Glomerular visceral epithelial cell (primary cell): ENCODE measurements at regions not wholly inside any gene's neighbourhood (a gene's known extent, or its start where the extent isn't known, plus 50 kb on each side); places are given as distances from the start of the nearest gene placed in this dataset.
"Not testable (repeated sequence)": the region's sequence is repeated elsewhere in the genome, so short reads cannot be mapped to it uniquely, and the experiment has no call there.

Experiments
- DNase-seq: peaks from one replicate; pipeline ENCODE4 v3.0.0-alpha.2; 2016; ENCODE audit errors: extremely low spot score

GRCh38 chr3:4222574-4223175 is 80.5 kb upstream of the SETMAR start:
- DNase-seq, result no peak

GRCh38 chr3:4223777-4224176 is 79.4 kb upstream of the SETMAR start:
- DNase-seq, result no peak

DNA sequence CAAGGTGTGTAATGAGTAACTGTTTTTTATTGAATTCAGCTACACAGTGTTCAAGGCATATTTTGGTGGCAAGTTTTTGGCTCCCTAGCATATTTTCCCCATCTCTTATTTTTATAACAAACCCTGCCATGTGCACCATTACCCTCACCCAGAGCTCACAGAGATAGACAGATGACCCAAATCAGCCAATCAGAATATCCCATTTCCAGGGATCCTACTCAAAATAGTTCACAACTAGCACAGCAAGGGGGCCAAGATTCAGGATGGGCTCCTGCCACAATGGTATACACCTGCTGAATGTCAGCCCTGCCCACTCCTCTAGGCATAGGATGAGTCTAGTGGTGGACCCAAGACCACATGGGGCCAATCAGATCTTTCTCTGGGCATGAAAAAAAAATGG is 78.8 kb upstream of the SETMAR start:
- no peak for DNase-seq

- no peak for DNase-seq
These were observed 78.1 kb upstream of the SETMAR start for GRCh38 chr3:4225005-4225471.

DNA sequence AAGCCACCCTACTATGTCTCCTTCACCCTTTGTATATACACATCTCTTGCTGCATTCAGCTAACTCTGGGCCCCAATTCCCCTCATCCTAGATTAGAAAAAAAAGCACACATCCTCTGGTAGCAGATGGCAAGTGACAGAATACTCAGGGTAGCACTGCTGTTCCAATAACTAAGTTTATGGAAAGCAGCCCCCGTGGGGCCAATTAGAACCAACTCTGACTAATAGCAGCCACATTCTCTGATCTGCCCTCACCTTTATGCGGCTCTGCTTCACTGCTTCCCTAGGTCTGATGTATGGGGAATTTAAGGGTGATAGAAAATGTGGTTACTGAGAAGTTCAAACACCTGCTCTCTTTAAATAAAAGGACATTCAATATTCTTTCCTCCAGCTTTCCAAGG is 74.9 kb upstream of the SETMAR start:
- DNase-seq, result no peak

DNA sequence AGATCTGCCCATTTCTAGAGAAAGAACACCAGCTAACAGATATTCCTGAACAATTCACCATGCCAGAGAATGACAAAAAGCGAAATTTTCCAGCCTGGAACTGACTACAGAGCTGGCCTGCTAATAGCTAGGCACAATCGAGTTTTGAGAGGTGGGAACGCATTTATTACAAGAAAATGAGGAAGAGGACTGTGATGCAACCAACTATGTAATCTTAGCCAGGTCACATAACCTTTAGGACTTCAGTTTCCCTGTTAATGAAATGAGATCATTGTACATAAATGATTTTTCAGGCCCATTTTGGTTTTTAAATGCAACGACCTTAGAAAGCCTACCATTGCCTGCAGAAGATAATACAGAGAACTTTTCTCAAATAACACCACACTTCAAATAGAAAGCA is 72.1 kb upstream of the SETMAR start:
- DNase-seq, result no peak

DNA sequence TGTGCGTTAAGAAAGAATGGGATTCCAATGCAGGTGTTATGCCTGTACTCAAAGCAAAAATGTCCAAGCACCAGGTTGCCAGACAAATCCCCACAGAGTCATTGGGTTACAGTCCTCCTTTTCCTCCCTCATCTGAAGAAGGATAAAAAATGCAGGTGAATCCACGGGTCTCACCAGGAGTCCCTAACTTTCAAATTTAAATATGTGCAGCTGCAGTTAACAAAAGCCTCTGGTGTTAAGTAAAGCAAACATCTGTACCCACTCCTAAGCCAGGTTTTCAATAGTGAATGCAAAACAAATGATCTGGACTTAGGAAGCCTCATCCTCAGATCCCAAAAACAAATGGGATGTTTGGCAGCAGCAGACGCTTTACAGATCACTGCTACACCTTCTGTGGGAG is 70.4 kb upstream of the SETMAR start:
- DNase-seq, result no peak

DNA sequence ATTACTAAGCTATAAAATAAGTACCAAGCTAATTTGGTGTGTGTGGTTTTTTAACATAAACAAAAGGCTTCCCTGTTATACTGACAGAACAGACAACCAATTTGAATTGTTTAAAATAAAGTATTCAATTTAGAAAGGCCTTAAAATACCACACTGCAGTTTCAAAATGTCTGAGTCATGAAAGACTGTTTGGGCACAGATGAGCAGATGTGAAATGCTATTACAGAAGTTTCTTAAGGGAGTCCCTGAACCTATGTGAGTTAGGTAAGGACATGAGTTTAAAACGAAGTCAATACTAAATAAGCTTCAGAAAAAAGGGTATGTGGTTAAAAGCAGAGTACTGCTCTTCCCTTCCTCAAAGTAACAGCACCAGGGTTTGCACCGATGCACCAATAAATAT is 69.7 kb upstream of the SETMAR start:
- no peak for DNase-seq

GRCh38 chr3:4234889-4235288 is 68.3 kb upstream of the SETMAR start:
- no peak for DNase-seq

- DNase-seq, result no peak
These were observed 67.5 kb upstream of the SETMAR start for GRCh38 chr3:4235690-4236089.

- no peak for DNase-seq
These were observed 61.5 kb upstream of the SETMAR start for GRCh38 chr3:4241595-4242170.

DNA sequence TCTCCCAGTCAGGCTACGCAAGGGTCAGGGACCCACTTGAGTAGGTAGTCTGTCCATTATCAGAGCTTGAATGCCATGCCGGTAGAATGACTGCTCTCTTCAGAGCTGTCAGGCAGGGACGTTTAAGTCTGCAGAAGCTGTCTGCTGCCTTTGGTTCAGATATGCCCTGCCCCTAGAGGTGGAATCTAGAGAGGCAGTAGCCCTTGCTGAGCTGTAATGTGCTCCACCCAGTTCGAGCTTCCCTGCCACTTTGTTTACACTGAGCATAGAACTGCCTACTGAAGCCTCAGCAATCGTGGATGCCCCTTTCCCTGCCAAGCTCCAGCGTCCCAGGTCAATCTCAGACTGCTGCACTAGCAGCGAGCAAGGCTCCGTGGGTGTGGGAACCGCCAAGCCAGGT is 57.5 kb upstream of the SETMAR start:
- no peak for DNase-seq

DNA sequence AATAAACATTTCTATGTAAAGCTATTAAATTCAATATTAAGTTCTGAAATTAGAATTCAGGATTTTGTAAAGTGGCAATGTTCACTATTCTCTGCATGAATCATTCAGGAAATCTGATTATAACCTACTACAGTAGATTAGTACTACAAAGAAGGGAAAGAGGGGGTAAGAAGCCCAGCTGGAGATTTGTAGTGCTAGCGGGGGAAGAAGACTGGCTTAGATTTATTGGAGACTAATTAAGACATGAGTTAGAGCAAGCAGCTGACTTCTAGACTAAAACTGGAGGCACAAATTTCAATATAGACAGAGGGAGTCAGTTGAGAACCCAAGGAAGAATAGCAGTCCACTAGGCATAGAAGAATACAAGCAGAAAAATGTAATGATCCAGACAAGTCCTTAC is 55.8 kb upstream of the SETMAR start:
- DNase-seq, result no peak

DNA sequence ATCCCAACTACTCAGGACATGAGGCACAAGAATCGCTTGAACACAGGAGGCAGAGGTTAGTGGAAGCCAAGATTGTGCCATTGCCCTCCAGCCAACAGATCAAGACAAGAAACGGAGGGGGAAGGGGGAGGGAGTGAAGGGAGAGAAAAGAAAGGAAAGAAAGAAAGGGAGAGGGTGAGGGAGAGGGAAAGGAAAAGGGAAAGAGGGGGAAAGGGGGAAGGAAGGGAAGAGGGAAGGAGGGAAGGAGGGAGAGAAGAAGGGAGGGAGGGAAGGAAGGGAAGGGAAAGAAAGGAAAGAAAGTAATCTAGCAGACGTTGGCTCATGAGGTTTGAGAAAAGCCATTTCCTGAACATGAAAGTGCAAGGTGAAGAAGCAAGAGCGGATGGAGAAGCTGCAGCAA is 53.1 kb upstream of the SETMAR start:
- no peak for DNase-seq

DNA sequence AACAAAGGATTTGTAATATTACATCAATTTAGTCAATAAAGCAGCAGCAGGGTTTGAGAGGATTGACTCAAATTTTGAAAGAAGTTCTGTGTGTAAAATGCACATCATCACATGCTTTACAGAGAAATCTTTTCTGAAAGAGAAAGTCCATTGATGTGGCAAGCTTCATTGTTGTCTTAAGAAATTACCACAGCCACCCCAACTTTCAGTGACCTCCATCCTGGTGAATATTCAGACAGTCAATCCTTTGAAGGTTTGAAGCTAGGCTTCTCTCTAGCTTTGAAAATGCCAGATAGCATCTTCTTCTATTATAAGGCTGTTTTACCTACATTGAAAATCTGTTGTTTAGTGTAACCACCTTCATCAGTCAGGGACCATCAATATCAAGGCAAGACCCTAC is 51.8 kb upstream of the SETMAR start:
- DNase-seq, result no peak

DNA sequence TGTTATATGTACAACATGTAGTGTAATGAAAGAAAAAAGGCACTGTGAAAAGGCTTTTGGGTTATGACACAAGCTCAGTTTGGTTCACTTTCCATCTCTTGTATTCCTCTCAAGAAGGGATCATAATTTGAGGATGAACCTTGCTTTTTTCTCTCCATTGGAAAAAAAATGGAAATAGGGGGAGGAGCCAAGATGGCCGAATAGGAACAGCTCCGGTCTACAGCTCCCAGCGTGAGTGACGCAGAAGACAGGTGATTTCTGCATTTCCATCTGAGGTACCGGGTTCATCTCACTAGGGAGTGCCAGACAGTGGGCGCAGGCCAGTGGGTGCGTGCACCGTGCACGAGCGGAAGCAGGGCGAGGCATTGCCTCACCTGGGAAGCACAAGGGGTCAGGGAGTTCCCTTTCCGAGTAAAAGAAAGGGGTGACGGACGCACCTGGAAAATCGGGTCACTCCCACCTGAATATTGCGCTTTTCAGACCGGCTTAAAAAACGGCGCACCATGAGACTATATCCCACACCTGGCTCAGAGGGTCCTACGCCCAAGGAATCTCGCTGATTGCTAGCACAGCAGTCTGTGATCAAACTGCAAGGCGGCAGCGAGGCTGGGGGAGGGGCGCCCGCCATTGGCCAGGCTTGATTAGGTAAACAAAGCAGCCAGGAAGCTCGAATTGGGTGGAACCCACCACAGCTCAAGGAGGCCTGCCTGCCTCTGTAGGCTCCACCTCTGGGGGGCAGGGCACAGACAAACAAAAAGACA is 49.9 kb upstream of the SETMAR start:
- DNase-seq, result not testable (repeated sequence)
